PC-9 (cell line): ENCODE measurements at regions not wholly inside any gene's neighbourhood (a gene's known extent, or its start where the extent isn't known, plus 50 kb on each side); places are given as distances from the start of the nearest gene placed in this dataset.

Experiments used
- BruUV-seq: library from RNA; stranded (reverse); fragments of 400-500 nt; replicated peaks from 2 replicates; lab custom pipeline; 2021; lab: Mats Ljungman, UMichigan
- CTCF ChIA-PET: fragments of 300-600 bp; sonication (Branson Sonifier 250); formaldehyde crosslinking; loops from one replicate; lab custom pipeline; 2022; ENCODE audit warnings: antibody characterized with exemption; lab: Charles Lee
- POLR2A ChIA-PET: fragments of 300-600 bp; sonication (Branson Sonifier 250); formaldehyde crosslinking; loops from one replicate; lab custom pipeline; 2022; ENCODE audit warnings: antibody characterized with exemption; ENCODE audit not compliant: unreplicated experiment; lab: Charles Lee
- DNase-seq, 2 experiments: peaks; one replicate each; pipeline versions ENCODE4 v3.0.0 to v3.0.0-alpha.2; 2015 to 2022; ENCODE audit warnings: mixed read lengths in 1 of 2
- H2AFZ ChIP-seq: fragments of 200-600 bp; sonication (generic); 2 replicates; pipeline ENCODE4 v1.8.1; 2017; ENCODE audit warnings: antibody characterized with exemption
- H3F3A ChIP-seq: fragments of 200-600 bp; sonication (generic); 2 replicates; pipeline ENCODE4 v1.8.1; 2017; ENCODE audit warnings: antibody characterized with exemption, mild to moderate bottlenecking, low read depth; ENCODE audit not compliant: insufficient read depth
- H3K27ac ChIP-seq: fragments of 200-600 bp; sonication (generic); 2 replicates; pipeline ENCODE4 v1.6.1; 2016; ENCODE audit warnings: mixed run types
- H3K27me3 ChIP-seq: fragments of 200-600 bp; sonication (generic); 2 replicates; pipeline ENCODE4 v1.6.1; 2016; ENCODE audit warnings: low read depth, mixed run types; ENCODE audit not compliant: insufficient read depth
- H3K36me3 ChIP-seq: fragments of 200-600 bp; sonication (generic); 2 replicates; pipeline ENCODE4 v1.6.1; 2016; ENCODE audit warnings: low read depth, mixed run types
- H3K4me1 ChIP-seq: fragments of 200-600 bp; sonication (generic); replicated peaks from 2 replicates; pipeline ENCODE4 v1.6.1; 2016; ENCODE audit warnings: mixed run types; ENCODE audit not compliant: insufficient read depth
- H3K4me2 ChIP-seq: fragments of 200-600 bp; sonication (generic); 2 replicates; pipeline ENCODE4 v1.6.1; 2017; ENCODE audit warnings: mixed run types
- H3K4me3 ChIP-seq: fragments of 200-600 bp; sonication (generic); 2 replicates; pipeline ENCODE4 v1.6.1; 2016; ENCODE audit warnings: mixed run types
- H3K79me2 ChIP-seq: fragments of 200-600 bp; sonication (generic); 2 replicates; pipeline ENCODE4 v1.6.1; 2017; ENCODE audit warnings: low read depth, mixed run types
- H3K9me2 ChIP-seq: fragments of 200-600 bp; sonication (generic); 2 replicates; pipeline ENCODE4 v1.8.1; 2017; ENCODE audit warnings: mild to moderate bottlenecking; ENCODE audit not compliant: insufficient read depth
- H3K9me3 ChIP-seq: fragments of 200-600 bp; sonication (generic); 2 replicates; pipeline ENCODE4 v1.8.1; 2016; ENCODE audit warnings: low read depth; ENCODE audit not compliant: insufficient read depth
- H4K20me1 ChIP-seq: fragments of 200-600 bp; sonication (generic); 2 replicates; pipeline ENCODE4 v1.8.1; 2017; ENCODE audit not compliant: insufficient read depth
- EZH2 ChIP-seq: fragments of 200-600 bp; sonication (generic); IDR thresholded peaks from 2 replicates; pipeline ENCODE4 v1.8.0; 2017; ENCODE audit warnings: antibody characterized with exemption, low read depth
- intact Hi-C: fragments of 100-400 bp; cut with micrococcal nuclease; formaldehyde crosslinking; loops from one replicate; pipeline ENCODE4 v1.10.0; 2022; ENCODE audit not compliant: unreplicated experiment
- TF ChIP-seq, protein P1 (sequence below): fragments of 200-600 bp; sonication (generic); conservative IDR thresholded peaks from 2 replicates; pipeline ENCODE4 v1.6.1; 2017; ENCODE audit warnings: mixed run types, antibody characterized with exemption, mild to moderate bottlenecking, moderate library complexity

DNA sequence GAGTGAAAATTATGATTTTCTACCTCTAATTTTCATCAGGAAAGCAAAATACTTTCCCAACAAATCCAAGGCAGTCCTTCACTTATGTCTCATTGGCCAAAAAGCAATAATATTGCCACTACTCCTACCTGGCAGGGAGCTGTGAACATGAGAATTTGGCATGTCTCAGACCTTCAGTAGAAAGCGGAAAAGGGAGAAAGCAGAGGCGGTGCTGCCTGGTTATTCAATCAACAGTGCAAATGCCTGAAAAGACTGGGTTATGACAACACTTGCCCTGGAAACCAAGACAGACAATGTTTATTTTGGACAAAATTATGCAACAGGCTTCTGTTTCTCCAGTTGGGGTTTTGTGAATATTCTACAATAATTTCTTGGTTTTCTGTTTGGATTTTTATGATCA lies 194.4 kb downstream of the TAF11L14 start:
- ChIA-PET POLR2A (no interaction called here), CTCF (no interaction called here)
- Histone ChIP-seq H3K36me3 (no peaks in the 10 kb centered on the region), H4K20me1 (no peaks in the 10 kb centered on the region), H2AFZ (no peak overlapping the region), H3K4me1 (no peaks in the 10 kb centered on the region), H3K79me2 (no peaks in the 10 kb centered on the region), H3K4me3 (no peak overlapping the region), H3F3A (no peaks in the 10 kb centered on the region), H3K9me3 (no peaks in the 10 kb centered on the region), H3K9me2 (no peaks in the 10 kb centered on the region), H3K4me2 (no peak overlapping the region), H3K27me3 (no peaks in the 10 kb centered on the region), H3K27ac (no peak overlapping the region)
- BruUV-seq = no TSS peak
- intact Hi-C loops = no loop called here
- TF ChIP-seq EZH2 = no peak
- TF ChIP-seq, protein P1, sequence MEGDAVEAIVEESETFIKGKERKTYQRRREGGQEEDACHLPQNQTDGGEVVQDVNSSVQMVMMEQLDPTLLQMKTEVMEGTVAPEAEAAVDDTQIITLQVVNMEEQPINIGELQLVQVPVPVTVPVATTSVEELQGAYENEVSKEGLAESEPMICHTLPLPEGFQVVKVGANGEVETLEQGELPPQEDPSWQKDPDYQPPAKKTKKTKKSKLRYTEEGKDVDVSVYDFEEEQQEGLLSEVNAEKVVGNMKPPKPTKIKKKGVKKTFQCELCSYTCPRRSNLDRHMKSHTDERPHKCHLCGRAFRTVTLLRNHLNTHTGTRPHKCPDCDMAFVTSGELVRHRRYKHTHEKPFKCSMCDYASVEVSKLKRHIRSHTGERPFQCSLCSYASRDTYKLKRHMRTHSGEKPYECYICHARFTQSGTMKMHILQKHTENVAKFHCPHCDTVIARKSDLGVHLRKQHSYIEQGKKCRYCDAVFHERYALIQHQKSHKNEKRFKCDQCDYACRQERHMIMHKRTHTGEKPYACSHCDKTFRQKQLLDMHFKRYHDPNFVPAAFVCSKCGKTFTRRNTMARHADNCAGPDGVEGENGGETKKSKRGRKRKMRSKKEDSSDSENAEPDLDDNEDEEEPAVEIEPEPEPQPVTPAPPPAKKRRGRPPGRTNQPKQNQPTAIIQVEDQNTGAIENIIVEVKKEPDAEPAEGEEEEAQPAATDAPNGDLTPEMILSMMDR = no peak
- DNase-seq = no peak

DNA sequence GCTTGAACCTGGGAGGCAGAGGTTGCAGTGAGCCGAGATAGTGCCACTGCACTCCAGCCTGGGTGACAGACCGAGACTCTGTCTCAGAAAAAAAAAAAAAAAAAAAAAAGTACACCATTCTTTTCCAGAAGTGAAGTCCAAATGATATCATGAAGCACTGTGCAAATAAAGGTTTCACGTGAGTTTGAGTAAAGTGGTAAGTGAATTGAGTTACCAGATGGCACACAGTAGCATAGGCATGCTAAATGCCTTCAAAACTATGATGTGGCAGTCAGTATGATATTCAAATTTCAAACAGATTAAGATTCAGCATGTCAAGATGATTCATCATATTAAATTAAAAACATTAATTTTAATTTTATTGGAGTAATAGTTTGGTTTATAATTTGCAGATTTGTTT lies 195.2 kb downstream of the TAF11L14 start:
- no peaks in the 10 kb centered on the region for H3K36me3 ChIP-seq
- no peak for DNase-seq
- no peaks in the 10 kb centered on the region for H4K20me1 ChIP-seq
- TF ChIP-seq, protein P1 = no peak
- TF ChIP-seq EZH2 = no peak
- BruUV-seq = no TSS peak
- intact Hi-C loops = no loop called here
- H3F3A ChIP-seq = no peaks in the 10 kb centered on the region
- no peak overlapping the region for H3K4me2 ChIP-seq
- no peaks in the 10 kb centered on the region for H3K9me2 ChIP-seq
- H3K27ac ChIP-seq = no peak overlapping the region
- no peaks in the 10 kb centered on the region for H3K27me3 ChIP-seq
- H3K9me3 ChIP-seq = no peaks in the 10 kb centered on the region
- CTCF ChIA-PET = no interaction called here
- H3K79me2 ChIP-seq = no peaks in the 10 kb centered on the region
- H3K4me1 ChIP-seq = no peaks in the 10 kb centered on the region
- no peak overlapping the region for H3K4me3 ChIP-seq
- no peak overlapping the region for H2AFZ ChIP-seq
- POLR2A ChIA-PET = interaction anchor here (0.6 kb wide), 1 partner anchor 47 kb away, joined by 4 read pairs; no protein-coding TSS in a partner anchor

DNA sequence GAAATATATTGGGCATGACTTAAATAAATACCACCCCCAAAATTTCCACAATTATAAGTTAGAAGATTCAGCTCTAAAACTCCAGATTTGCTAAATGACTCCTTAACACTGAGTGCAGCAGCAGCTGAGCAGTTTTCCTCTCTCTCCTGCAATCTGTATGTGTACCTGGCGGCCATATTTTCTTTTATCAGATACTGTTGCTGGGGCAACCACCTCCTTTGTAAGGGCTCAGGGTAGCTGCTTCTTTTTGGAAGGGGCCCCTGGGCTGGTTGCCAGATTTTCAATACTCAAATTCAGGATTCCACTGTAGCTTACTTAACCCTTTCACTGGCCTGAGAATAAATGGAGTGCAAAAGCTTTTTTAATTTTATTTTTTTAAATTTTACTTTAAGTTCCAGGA lies 197.0 kb downstream of the TAF11L14 start:
- no TSS peak for BruUV-seq
- Histone ChIP-seq H3K27ac (no peak overlapping the region), H3K4me3 (no peak overlapping the region), H3K4me1 (no peaks in the 10 kb centered on the region), H2AFZ (no peak overlapping the region), H3K27me3 (no peaks in the 10 kb centered on the region), H4K20me1 (no peaks in the 10 kb centered on the region), H3K79me2 (no peaks in the 10 kb centered on the region), H3K36me3 (no peaks in the 10 kb centered on the region), H3K9me3 (no peaks in the 10 kb centered on the region), H3F3A (no peaks in the 10 kb centered on the region), H3K4me2 (no peak overlapping the region), H3K9me2 (no peaks in the 10 kb centered on the region)
- ChIA-PET CTCF (no interaction called here), POLR2A (no interaction called here)
- DNase-seq = no peak
- intact Hi-C loops = no loop called here
- TF ChIP-seq, protein P1 = no peak
- no peak for TF ChIP-seq EZH2
